Activated B cell treated with CpG ODN at 0.5 μM for 24 hours (primary cell): ENCODE measurements at regions not wholly inside any gene's neighbourhood (a gene's known extent, or its start where the extent isn't known, plus 50 kb on each side); places are given as distances from the start of the nearest gene placed in this dataset.
A peak's percentile ranks its signal among the peaks of the same experiment; 100 is the strongest.

ENCODE experiments used
- ATAC-seq: fragments of 200-7000 bp; cut with Tn5 transposase; one replicate; pipeline ENCODE4 v1.10.0; 2021; ENCODE audit warnings: low read depth, mild to moderate bottlenecking, moderate library complexity
- CTCF ChIA-PET: fragments of 350-600 bp; sonication (Branson Sonifier 250); formaldehyde crosslinking; loops from one replicate; lab custom pipeline; 2021; ENCODE audit warnings: antibody characterized with exemption; lab: Charles Lee
- POLR2A ChIA-PET: fragments of 350-600 bp; sonication (Branson Sonifier 250); formaldehyde crosslinking; loops from one replicate; lab custom pipeline; 2021; ENCODE audit warnings: antibody characterized with exemption; lab: Charles Lee
- DNase-seq: peaks from one replicate; pipeline ENCODE4 v3.0.0; 2022
- H3K27ac Mint-ChIP-seq: one replicate; pipeline ENCODE4 v1.8.0; 2020; ENCODE audit warnings: mixed read lengths
- H3K27me3 Mint-ChIP-seq: one replicate; pipeline ENCODE4 v1.8.0; 2021; ENCODE audit warnings: mixed read lengths
- H3K36me3 Mint-ChIP-seq: one replicate; pipeline ENCODE4 v1.8.0; 2021; ENCODE audit warnings: low read depth, mixed read lengths
- H3K4me1 Mint-ChIP-seq: one replicate; pipeline ENCODE4 v1.8.0; 2021; ENCODE audit warnings: mixed read lengths
- H3K4me3 Mint-ChIP-seq: one replicate; pipeline ENCODE4 v1.8.0; 2020; ENCODE audit warnings: mild to moderate bottlenecking, mixed read lengths
- H3K9me3 Mint-ChIP-seq: one replicate; pipeline ENCODE4 v1.8.0; 2020; ENCODE audit warnings: mixed read lengths
- intact Hi-C: fragments of 100-400 bp; cut with micrococcal nuclease; formaldehyde crosslinking; loops from one replicate; pipeline ENCODE4 v1.15.1; 2024
- TF ChIP-seq, protein P1 (sequence below): fragments of 200-600 bp; IDR thresholded peaks from one replicate; pipeline ENCODE4 v1.8.0; 2022; ENCODE audit warnings: antibody characterized with exemption, mild to moderate bottlenecking

DNA sequence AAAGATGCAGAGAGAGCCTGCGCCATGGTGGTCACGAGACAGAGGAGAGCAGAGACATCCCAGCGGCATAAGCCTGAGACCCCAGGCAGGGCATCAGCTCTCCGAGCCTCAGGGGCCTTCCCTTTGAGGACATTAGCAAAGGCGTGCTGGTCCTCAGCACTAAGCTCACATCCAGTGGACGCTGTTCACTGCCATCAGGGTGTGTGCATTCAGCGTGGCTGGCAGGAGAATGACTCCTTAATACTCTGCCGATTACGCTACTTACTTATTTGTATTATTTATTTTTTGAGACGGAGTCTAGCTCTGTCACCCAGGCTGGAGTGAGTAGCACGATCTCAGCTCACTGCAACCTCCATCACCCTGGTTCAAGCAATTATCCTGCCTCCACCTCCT, 290.2 kb downstream of the KLF6 start:
- DNase-seq (no peak), ATAC-seq (no peak)
- Mint-ChIP-seq H3K9me3 (peaks cover 3% of the 10 kb centered on the region), H3K27me3 (peaks cover 10% of the 10 kb centered on the region), H3K4me3 (no peak overlapping the region), H3K4me1 (no peaks in the 10 kb centered on the region), H3K27ac (no peak overlapping the region), H3K36me3 (no peaks in the 10 kb centered on the region)
- CTCF ChIA-PET: no interaction called here
- TF ChIP-seq, protein P1, sequence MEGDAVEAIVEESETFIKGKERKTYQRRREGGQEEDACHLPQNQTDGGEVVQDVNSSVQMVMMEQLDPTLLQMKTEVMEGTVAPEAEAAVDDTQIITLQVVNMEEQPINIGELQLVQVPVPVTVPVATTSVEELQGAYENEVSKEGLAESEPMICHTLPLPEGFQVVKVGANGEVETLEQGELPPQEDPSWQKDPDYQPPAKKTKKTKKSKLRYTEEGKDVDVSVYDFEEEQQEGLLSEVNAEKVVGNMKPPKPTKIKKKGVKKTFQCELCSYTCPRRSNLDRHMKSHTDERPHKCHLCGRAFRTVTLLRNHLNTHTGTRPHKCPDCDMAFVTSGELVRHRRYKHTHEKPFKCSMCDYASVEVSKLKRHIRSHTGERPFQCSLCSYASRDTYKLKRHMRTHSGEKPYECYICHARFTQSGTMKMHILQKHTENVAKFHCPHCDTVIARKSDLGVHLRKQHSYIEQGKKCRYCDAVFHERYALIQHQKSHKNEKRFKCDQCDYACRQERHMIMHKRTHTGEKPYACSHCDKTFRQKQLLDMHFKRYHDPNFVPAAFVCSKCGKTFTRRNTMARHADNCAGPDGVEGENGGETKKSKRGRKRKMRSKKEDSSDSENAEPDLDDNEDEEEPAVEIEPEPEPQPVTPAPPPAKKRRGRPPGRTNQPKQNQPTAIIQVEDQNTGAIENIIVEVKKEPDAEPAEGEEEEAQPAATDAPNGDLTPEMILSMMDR: no peak
- POLR2A ChIA-PET: no interaction called here
- intact Hi-C loops: no loop called here

DNA sequence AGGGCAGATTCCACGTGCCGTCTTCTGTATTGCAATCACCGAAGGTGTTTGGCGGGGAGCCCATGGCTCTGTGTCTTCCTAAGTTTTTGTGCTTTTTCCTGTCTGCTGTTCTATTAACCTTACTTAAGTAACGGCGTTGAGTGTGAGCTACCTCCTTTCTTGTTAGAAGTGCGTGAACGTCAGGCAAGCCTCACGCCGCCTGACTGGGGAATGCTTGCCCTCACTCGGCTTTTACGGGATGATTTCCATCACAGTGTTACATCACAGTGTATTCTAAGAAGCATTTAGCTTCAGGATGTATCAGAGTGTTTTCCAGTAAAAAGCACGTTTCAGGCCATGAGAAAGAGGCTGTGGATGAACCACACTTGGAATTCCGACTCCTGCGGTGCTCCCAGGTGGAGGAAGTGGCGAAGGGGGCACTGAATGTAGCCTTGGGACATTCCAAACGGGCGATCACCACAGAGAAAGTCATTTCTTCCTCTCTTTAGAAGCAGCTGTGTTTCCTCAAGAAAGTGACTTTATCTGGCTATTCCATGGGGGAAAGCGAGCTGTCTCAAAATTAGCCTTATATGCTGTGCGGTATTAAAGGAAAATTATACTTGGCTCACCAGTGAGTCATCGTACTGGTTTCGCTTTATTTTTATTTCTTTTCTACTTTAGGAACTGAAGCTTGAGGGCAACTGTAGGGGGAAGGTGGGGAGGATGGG, 290.7 kb downstream of the KLF6 start:
- intact Hi-C loops: no loop called here
- TF ChIP-seq, protein P1: no peak
- Mint-ChIP-seq H3K27ac (no peak overlapping the region), H3K36me3 (no peaks in the 10 kb centered on the region), H3K9me3 (peaks cover 6% of the 10 kb centered on the region), H3K4me1 (no peaks in the 10 kb centered on the region), H3K27me3 (peaks cover 10% of the 10 kb centered on the region), H3K4me3 (no peak overlapping the region)
- ChIA-PET CTCF (no interaction called here), POLR2A (no interaction called here)
- ATAC-seq (no peak), DNase-seq (no peak)

DNA sequence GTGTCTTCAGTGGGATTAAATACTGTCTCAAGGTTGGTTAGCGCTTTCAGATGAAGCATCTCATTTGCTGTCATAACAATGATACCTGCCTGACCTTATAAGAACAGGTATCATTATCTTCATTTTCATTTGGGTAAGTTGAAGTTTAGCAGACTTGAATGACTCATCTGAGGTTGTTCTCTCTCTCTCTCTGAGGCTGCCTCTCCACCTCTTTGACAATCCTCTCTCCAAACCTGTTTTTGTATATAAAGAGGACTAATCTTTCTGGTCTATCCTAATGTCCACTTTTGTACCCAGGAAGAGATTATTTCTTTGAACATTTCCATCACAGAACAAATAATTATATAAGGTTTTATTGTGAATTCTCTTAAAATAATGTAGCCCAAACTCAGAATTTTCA, 291.4 kb downstream of the KLF6 start:
- no peaks in the 10 kb centered on the region for H3K36me3 Mint-ChIP-seq
- H3K4me1 Mint-ChIP-seq: no peaks in the 10 kb centered on the region
- TF ChIP-seq, protein P1: no peak
- POLR2A ChIA-PET: no interaction called here
- intact Hi-C loops: no loop called here
- H3K4me3 Mint-ChIP-seq: no peak overlapping the region
- H3K9me3 Mint-ChIP-seq: peaks cover 12% of the 10 kb centered on the region
- no peak overlapping the region for H3K27ac Mint-ChIP-seq
- DNase-seq: no peak
- no peak for ATAC-seq
- CTCF ChIA-PET: no interaction called here
- peaks cover 6% of the 10 kb centered on the region for H3K27me3 Mint-ChIP-seq

DNA sequence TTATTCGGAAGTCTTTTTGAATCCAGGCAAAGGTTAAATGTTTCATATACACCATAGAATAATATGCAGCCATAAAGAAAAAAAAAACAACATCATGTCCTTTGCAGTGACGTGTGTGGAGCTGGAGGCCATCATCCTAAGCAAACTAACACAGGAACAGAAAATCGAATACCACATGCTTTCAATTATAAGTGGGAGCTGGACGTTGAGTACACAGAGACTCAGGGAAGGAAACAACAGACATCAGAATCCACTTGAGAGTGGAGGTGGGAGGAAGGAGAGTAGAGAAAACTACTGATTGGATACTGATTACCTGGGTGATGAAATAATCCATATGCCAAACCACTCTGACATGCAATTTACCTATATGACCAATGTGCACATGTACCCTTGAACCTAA, 293.4 kb downstream of the KLF6 start:
- H3K36me3 Mint-ChIP-seq: no peaks in the 10 kb centered on the region
- H3K27ac Mint-ChIP-seq: no peak overlapping the region
- peaks cover 19% of the 10 kb centered on the region for H3K9me3 Mint-ChIP-seq
- intact Hi-C loops: no loop called here
- peaks cover 6% of the 10 kb centered on the region for H3K27me3 Mint-ChIP-seq
- POLR2A ChIA-PET: interaction anchor here (0.7 kb wide), 1 partner anchor 236 kb away, joined by 3 read pairs; no protein-coding TSS in a partner anchor
- DNase-seq: no peak
- CTCF ChIA-PET: no interaction called here
- H3K4me1 Mint-ChIP-seq: peaks cover 9% of the 10 kb centered on the region
- H3K4me3 Mint-ChIP-seq: no peak overlapping the region
- TF ChIP-seq, protein P1: no peak
- no peak for ATAC-seq

DNA sequence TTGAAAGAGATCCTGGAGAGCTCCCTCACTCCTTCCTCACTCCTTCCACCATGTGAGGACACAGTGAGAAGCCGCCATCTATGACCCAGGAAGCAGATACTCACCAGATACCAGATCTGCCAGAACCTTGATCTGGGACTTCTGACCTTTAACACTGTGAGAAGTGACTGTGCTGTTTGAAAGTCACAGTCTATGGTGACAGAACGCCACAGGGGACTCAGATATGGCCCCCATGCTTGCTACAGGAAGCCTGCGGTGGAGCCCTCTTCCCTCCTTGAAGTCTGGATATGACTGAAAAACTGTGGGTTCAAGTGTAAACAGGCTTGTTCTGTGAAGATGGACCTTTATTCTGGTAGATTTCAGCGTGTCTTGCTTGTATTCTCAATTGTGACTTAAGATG, 297.8 kb downstream of the KLF6 start:
- Mint-ChIP-seq H3K4me1 (peaks cover 51% of the 10 kb centered on the region), H3K27ac (peak overlapping the region; percentile 42), H3K4me3 (peak overlapping the region; percentile 6), H3K9me3 (peaks cover 19% of the 10 kb centered on the region), H3K27me3 (no peaks in the 10 kb centered on the region), H3K36me3 (no peaks in the 10 kb centered on the region)
- intact Hi-C loops: loop anchor here (5.0 to 10.0 kb wide), 2 partner anchors 528 to 845 kb away; no protein-coding TSS in a partner anchor
- CTCF ChIA-PET: no interaction called here
- DNase-seq (no peak), ATAC-seq (no peak)
- POLR2A ChIA-PET: interaction anchor here (0.9 kb wide), 1 partner anchor 298 kb away, joined by 3 read pairs; the partner anchor contains the start of gene KLF6
- TF ChIP-seq, protein P1: no peak
